ENCODE measurements at regions not wholly inside any gene's neighbourhood (a gene's known extent, or its start where the extent isn't known, plus 50 kb on each side); places are given as distances from the start of the nearest gene placed in this dataset.

GRCh38 chr9:73349476-73349875 lies 197.8 kb downstream of the ANXA1 start:
- CTCF ChIA-PET = no interaction called here
- Histone ChIP-seq H3K4me2 (ENCODE audit: insufficient read depth, low read length) (no peak overlapping the region), H3K9ac (replicated peaks; ENCODE audit: extremely low read depth, insufficient read depth, low read length) (no peak overlapping the region), H3K79me2 (ENCODE audit: control insufficient read depth, insufficient read depth, low read length) (no peaks in the 10 kb centered on the region), H3K4me1 (ENCODE audit: control insufficient read depth, extremely low read depth, insufficient read depth, low read length) (no peaks in the 10 kb centered on the region), H4K20me1 (replicated peaks; ENCODE audit: control insufficient read depth, extremely low read depth, insufficient read depth, low read length) (no peaks in the 10 kb centered on the region), H3K27ac (ENCODE audit: insufficient read depth, low read depth, low read length) (no peak overlapping the region), H3K4me3 (replicated peaks in 1 of 3; ENCODE audit: insufficient read depth in 1 of 3, low read depth in 1 of 3, low read length in 3 of 3) (no peak overlapping the region), H3K27me3 (ENCODE audit: control insufficient read depth in 2 of 2, insufficient read depth in 2 of 2, low read length in 2 of 2) (no peaks in the 10 kb centered on the region), H2AFZ (ENCODE audit: low read depth, low read length) (no peak overlapping the region), H3K36me3 (ENCODE audit: control insufficient read depth in 2 of 2, extremely low read depth in 1 of 2, insufficient read depth in 2 of 2, low read length in 2 of 2) (no peaks in the 10 kb centered on the region), H3K9me1 (replicated peaks; ENCODE audit: control insufficient read depth, extremely low read depth, insufficient read depth, low read length) (no peaks in the 10 kb centered on the region), H3K9me3 (replicated peaks; ENCODE audit: control insufficient read depth, insufficient read depth, low read length) (no peaks in the 10 kb centered on the region)
- intact Hi-C loops (cut with micrococcal nuclease) = no loop called here
- dilution Hi-C loops (cut with MboI; ENCODE audit: extremely low pct_ligation_motif_present, low sequenced_read_pairs) = no loop called here
- BruUV-seq (replicated peaks) = no TSS peak
- no peak for DNase-seq (ENCODE audit: low read depth, low spot score)
- TF ChIP-seq, protein P1, sequence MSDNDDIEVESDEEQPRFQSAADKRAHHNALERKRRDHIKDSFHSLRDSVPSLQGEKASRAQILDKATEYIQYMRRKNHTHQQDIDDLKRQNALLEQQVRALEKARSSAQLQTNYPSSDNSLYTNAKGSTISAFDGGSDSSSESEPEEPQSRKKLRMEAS (IDR thresholded peaks at IDR 0.05; ENCODE audit: insufficient read depth, insufficient read length) = no peak
- no peak for TF ChIP-seq MYC (IDR thresholded peaks at IDR 0.05; ENCODE audit: low read depth, low read length)
- TF ChIP-seq GATA2 (IDR thresholded peaks at IDR 0.05; ENCODE audit: insufficient read depth, insufficient read length, low read depth, low read length) = no peak
- TF ChIP-seq, protein P2, sequence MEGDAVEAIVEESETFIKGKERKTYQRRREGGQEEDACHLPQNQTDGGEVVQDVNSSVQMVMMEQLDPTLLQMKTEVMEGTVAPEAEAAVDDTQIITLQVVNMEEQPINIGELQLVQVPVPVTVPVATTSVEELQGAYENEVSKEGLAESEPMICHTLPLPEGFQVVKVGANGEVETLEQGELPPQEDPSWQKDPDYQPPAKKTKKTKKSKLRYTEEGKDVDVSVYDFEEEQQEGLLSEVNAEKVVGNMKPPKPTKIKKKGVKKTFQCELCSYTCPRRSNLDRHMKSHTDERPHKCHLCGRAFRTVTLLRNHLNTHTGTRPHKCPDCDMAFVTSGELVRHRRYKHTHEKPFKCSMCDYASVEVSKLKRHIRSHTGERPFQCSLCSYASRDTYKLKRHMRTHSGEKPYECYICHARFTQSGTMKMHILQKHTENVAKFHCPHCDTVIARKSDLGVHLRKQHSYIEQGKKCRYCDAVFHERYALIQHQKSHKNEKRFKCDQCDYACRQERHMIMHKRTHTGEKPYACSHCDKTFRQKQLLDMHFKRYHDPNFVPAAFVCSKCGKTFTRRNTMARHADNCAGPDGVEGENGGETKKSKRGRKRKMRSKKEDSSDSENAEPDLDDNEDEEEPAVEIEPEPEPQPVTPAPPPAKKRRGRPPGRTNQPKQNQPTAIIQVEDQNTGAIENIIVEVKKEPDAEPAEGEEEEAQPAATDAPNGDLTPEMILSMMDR (IDR thresholded peaks at IDR 0.05; ENCODE audit: extremely low read depth in 1 of 2, insufficient read depth in 1 of 2, low read depth in 1 of 2, low read length in 2 of 2) = no peak
- TF ChIP-seq EZH2 (IDR thresholded peaks at IDR 0.05; ENCODE audit: borderline replicate concordance, low read depth, low read length, severe bottlenecking) = no peak
- no peak for TF ChIP-seq POLR2A (IDR thresholded peaks at IDR 0.05; ENCODE audit: low read depth, low read length)
- TF ChIP-seq POLR2AphosphoS5 (IDR thresholded peaks at IDR 0.05; ENCODE audit: insufficient read depth, low read depth, low read length) = no peak
- TF ChIP-seq FOS (IDR thresholded peaks at IDR 0.05; ENCODE audit: borderline replicate concordance, insufficient read depth, low read length) = no peak
- TF ChIP-seq JUN (IDR thresholded peaks at IDR 0.05; ENCODE audit: borderline replicate concordance, insufficient read depth, insufficient read length, low read depth) = no peak
- no peak for FAIRE-seq
- POLR2A ChIA-PET = no interaction called here

Data from endothelial cell of umbilical vein (primary cell).